Gastrocnemius medialis (tissue), 4 donors: ENCODE measurements at regions not wholly inside any gene's neighbourhood (a gene's known extent, or its start where the extent isn't known, plus 50 kb on each side); places are given as distances from the start of the nearest gene placed in this dataset.
"Not testable (repeated sequence)": the region's sequence is repeated elsewhere in the genome, so short reads cannot be mapped to it uniquely, and the experiment has no call there.

Experiments used
- ATAC-seq, 2 donors: fragments of 150-250 bp; one replicate each; pipeline ENCODE4 v1.9.1; 2016
- DNase-seq, 2 donors: peaks; one replicate each; pipeline ENCODE4 v3.0.0-alpha.2; 2019
- H3K27ac ChIP-seq, 4 donors: fragments of 200-600 bp; sonication (generic); 1 replicate in 1 of 4; 2 replicates in 3 of 4; pipeline ENCODE4 v1.5.1; 2016 to 2018; ENCODE audit warnings: mild to moderate bottlenecking in 2 of 4, moderate library complexity in 1 of 4
- H3K27me3 ChIP-seq, 3 donors: fragments of 200-600 bp; sonication (generic) in 2 of 3; 1 replicate in 1 of 3; 2 replicates in 2 of 3; pipeline versions ENCODE4 v1.5.1 to v1.6.0; 2016 to 2019; ENCODE audit warnings: mild to moderate bottlenecking in 1 of 3, moderate library complexity in 1 of 3
- H3K36me3 ChIP-seq, 2 donors: fragments of 200-600 bp; sonication (generic) in 1 of 2; one replicate each; pipeline ENCODE4 v1.5.1; 2017 to 2018
- H3K4me1 ChIP-seq, 2 donors: fragments of 200-600 bp; sonication (generic) in 1 of 2; one replicate each; pipeline ENCODE4 v1.5.1; 2016 to 2017; ENCODE audit warnings: mild to moderate bottlenecking in 2 of 2
- H3K4me3 ChIP-seq, 4 donors: fragments of 200-600 bp; sonication (generic) in 3 of 4; 1 replicate in 1 of 4; 2 replicates in 3 of 4; pipeline ENCODE4 v1.5.1; 2016 to 2019; ENCODE audit warnings: mild to moderate bottlenecking in 2 of 4
- H3K9me3 ChIP-seq, 3 donors: fragments of 200-600 bp; sonication (generic) in 2 of 3; 1 replicate in 1 of 3; 2 replicates in 2 of 3; pipeline ENCODE4 v1.5.1; 2016 to 2019
- CTCF ChIP-seq, 5 experiments: fragments of 450-650 bp in 3 of 5; fragments of 200-600 bp in 2 of 5; sonication (generic) in 2 of 5; IDR thresholded peaks in 4 of 5; conservative IDR thresholded peaks in 1 of 5; 1 replicate in 4 of 5; 2 replicates in 1 of 5; pipeline ENCODE4 v1.5.1; 2016 to 2019; ENCODE audit warnings: antibody characterized with exemption in 5 of 5, mild to moderate bottlenecking in 3 of 5, moderate library complexity in 3 of 5
- POLR2A ChIP-seq, 2 donors: fragments of 450-650 bp; IDR thresholded peaks; one replicate each; pipeline ENCODE4 v1.6.1; 2017; ENCODE audit warnings: antibody characterized with exemption in 2 of 2, mild to moderate bottlenecking in 2 of 2, moderate library complexity in 2 of 2
- in situ Hi-C, 4 donors: fragments of 200-750 bp; cut with MboI; loops; one replicate each; pipeline versions ENCODE4 v1.15.0 to v1.8.0; 2017; ENCODE audit warnings: low sequenced_read_pairs in 4 of 4
- intact Hi-C: fragments of 100-400 bp; cut with DNase I; formaldehyde crosslinking; loops from one replicate; pipeline ENCODE4 v1.15.1; 2023; ENCODE audit warnings: low total_unique reads

- Histone ChIP-seq H3K27ac (no peak overlapping the region), H3K27me3 (no peaks in the 10 kb centered on the region), H3K4me3 (no peak overlapping the region), H3K9me3 (no peaks in the 10 kb centered on the region), H3K4me1 (no peaks in the 10 kb centered on the region), H3K36me3 (no peaks in the 10 kb centered on the region)
- TF ChIP-seq POLR2A (IDR thresholded peaks at IDR 0.05) (no peak), CTCF (IDR thresholded peaks at IDR 0.05 in 4 of 5, conservative IDR thresholded peaks at IDR 0.05 in 1 of 5) (no peak)
- in situ Hi-C loops (no loop called here), intact Hi-C loops (no loop called here)
- DNase-seq, result no peak
- no peak for ATAC-seq
These were observed 93.9 kb upstream of the ZDHHC17 start for GRCh38 chr12:76669981-76670380.

GRCh38 chr12:76670776-76671175 lies 93.1 kb upstream of the ZDHHC17 start:
- Histone ChIP-seq H3K4me1 (no peaks in the 10 kb centered on the region), H3K27ac (no peak overlapping the region), H3K36me3 (no peaks in the 10 kb centered on the region), H3K9me3 (no peaks in the 10 kb centered on the region), H3K4me3 (no peak overlapping the region), H3K27me3 (no peaks in the 10 kb centered on the region)
- intact Hi-C loops, result no loop called here
- in situ Hi-C loops, result no loop called here
- TF ChIP-seq CTCF (IDR thresholded peaks at IDR 0.05 in 4 of 5, conservative IDR thresholded peaks at IDR 0.05 in 1 of 5) (no peak), POLR2A (IDR thresholded peaks at IDR 0.05) (no peak)
- ATAC-seq (no peak), DNase-seq (no peak)

GRCh38 chr12:76674669-76675315 lies 89.1 kb upstream of the ZDHHC17 start:
- intact Hi-C loops (no loop called here), in situ Hi-C loops (no loop called here)
- TF ChIP-seq CTCF (IDR thresholded peaks at IDR 0.05 in 4 of 5, conservative IDR thresholded peaks at IDR 0.05 in 1 of 5), result no peak
- TF ChIP-seq POLR2A (IDR thresholded peaks at IDR 0.05), result no peak
- Histone ChIP-seq H3K9me3 (no peaks in the 10 kb centered on the region), H3K27me3 (no peaks in the 10 kb centered on the region), H3K36me3 (no peaks in the 10 kb centered on the region), H3K27ac (no peak overlapping the region), H3K4me3 (no peak overlapping the region), H3K4me1 (no peaks in the 10 kb centered on the region)
- no peak for ATAC-seq
- DNase-seq, result no peak

- ATAC-seq, H3K9me3 ChIP-seq, H3K27ac ChIP-seq, intact Hi-C loops, H3K36me3 ChIP-seq, H3K27me3 ChIP-seq, H3K4me1 ChIP-seq, H3K4me3 ChIP-seq, in situ Hi-C loops, DNase-seq: not testable (repeated sequence)
These were observed 87.7 kb upstream of the ZDHHC17 start for GRCh38 chr12:76676261-76676660.

- ATAC-seq, result no peak
- in situ Hi-C loops, result no loop called here
- TF ChIP-seq POLR2A (IDR thresholded peaks at IDR 0.05), result no peak
- H3K4me1 ChIP-seq, result no peaks in the 10 kb centered on the region
- no peaks in the 10 kb centered on the region for H3K36me3 ChIP-seq
- no peaks in the 10 kb centered on the region for H3K9me3 ChIP-seq
- H3K27me3 ChIP-seq, result no peaks in the 10 kb centered on the region
- intact Hi-C loops, result no loop called here
- DNase-seq, result no peak
- H3K27ac ChIP-seq, result no peak overlapping the region
- H3K4me3 ChIP-seq, result no peak overlapping the region
These were observed 84.9 kb upstream of the ZDHHC17 start for GRCh38 chr12:76678992-76679391.

- intact Hi-C loops (no loop called here), in situ Hi-C loops (no loop called here)
- ATAC-seq (no peak), DNase-seq (no peak)
- H3K27ac ChIP-seq, result no peak overlapping the region
- H3K4me1 ChIP-seq, result no peaks in the 10 kb centered on the region
- no peaks in the 10 kb centered on the region for H3K27me3 ChIP-seq
- no peak overlapping the region for H3K4me3 ChIP-seq
- no peaks in the 10 kb centered on the region for H3K9me3 ChIP-seq
- no peak for TF ChIP-seq CTCF (IDR thresholded peaks at IDR 0.05 in 4 of 5, conservative IDR thresholded peaks at IDR 0.05 in 1 of 5)
- no peak for TF ChIP-seq POLR2A (IDR thresholded peaks at IDR 0.05)
- no peaks in the 10 kb centered on the region for H3K36me3 ChIP-seq
These were observed 84.1 kb upstream of the ZDHHC17 start for GRCh38 chr12:76679778-76680177.
